GM12878 (cell line): ENCODE measurements at regions not wholly inside any gene's neighbourhood (a gene's known extent, or its start where the extent isn't known, plus 50 kb on each side); places are given as distances from the start of the nearest gene placed in this dataset.

Experiments
- BHLHE40 ChIP-seq, 2 experiments: fragments of 450-650 bp in 1 of 2; IDR thresholded peaks; 2 replicates each; pipeline ENCODE4 v1.6.1; 2011 to 2017; ENCODE audit warnings: low read depth in 2 of 2, borderline replicate concordance in 1 of 2, improper control_type of control experiment in 1 of 2, low read length in 1 of 2, mild to moderate bottlenecking in 1 of 2
- CHD2 ChIP-seq: IDR thresholded peaks from 2 replicates; pipeline ENCODE4 v1.6.1; 2011; ENCODE audit warnings: low read depth, low read length, improper control_type of control experiment, borderline replicate concordance
- CTCF ChIP-seq, 3 experiments: IDR thresholded peaks in 2 of 3; conservative IDR thresholded peaks in 1 of 3; 2 replicates each; pipeline ENCODE4 v1.5.1; 2011; ENCODE audit warnings: low read depth in 3 of 3, low read length in 3 of 3, mild to moderate bottlenecking in 3 of 3, control low read depth in 2 of 3, moderate library complexity in 2 of 3, inconsistent platforms in 1 of 3, mixed read lengths in 1 of 3; ENCODE audit not compliant: control insufficient read depth in 2 of 3, insufficient read depth in 1 of 3; ENCODE audit errors: extremely low read depth in 1 of 3
- EP300 ChIP-seq, 2 experiments: fragments of 150-350 bp in 1 of 2; IDR thresholded peaks; 2 replicates each; pipeline ENCODE4 v1.6.1; 2011 to 2012; ENCODE audit warnings: low read depth in 2 of 2, low read length in 2 of 2, borderline replicate concordance in 1 of 2, improper control_type of control experiment in 1 of 2, inconsistent platforms in 1 of 2; ENCODE audit not compliant: control insufficient read depth in 1 of 2
- EZH2 ChIP-seq: IDR thresholded peaks from 2 replicates; pipeline ENCODE4 v1.6.1; 2012; ENCODE audit warnings: low read depth, mild to moderate bottlenecking, control low read depth, inconsistent platforms, low read length, borderline replicate concordance; ENCODE audit not compliant: control insufficient read depth
- FOS ChIP-seq: IDR thresholded peaks from 3 replicates; pipeline ENCODE4 v1.6.1; 2011; ENCODE audit warnings: borderline replicate concordance; ENCODE audit not compliant: insufficient read length; ENCODE audit errors: extremely low read depth
- MYC ChIP-seq: IDR thresholded peaks from 2 replicates; pipeline ENCODE4 v1.6.1; 2011; ENCODE audit warnings: mild to moderate bottlenecking, low read length, moderate library complexity, inconsistent platforms; ENCODE audit not compliant: insufficient read depth, insufficient replicate concordance, insufficient read length, severe bottlenecking
- NFYA ChIP-seq: IDR thresholded peaks from 2 replicates; pipeline ENCODE4 v1.6.1; 2011; ENCODE audit warnings: low read depth, mild to moderate bottlenecking, low read length, improper control_type of control experiment, borderline replicate concordance
- POLR2A ChIP-seq: IDR thresholded peaks from 2 replicates; pipeline ENCODE4 v1.6.1; 2011; ENCODE audit warnings: low read depth, mild to moderate bottlenecking, low read length
- TCF12 ChIP-seq: IDR thresholded peaks from 2 replicates; pipeline ENCODE4 v1.6.1; 2011; ENCODE audit warnings: low read depth, mild to moderate bottlenecking, low read length
- ZSCAN29 ChIP-seq: fragments of 450-650 bp; IDR thresholded peaks from 2 replicates; pipeline ENCODE4 v1.6.1; 2017; ENCODE audit warnings: mild to moderate bottlenecking, moderate library complexity
- TF ChIP-seq, protein P1 (sequence below): fragments of 450-650 bp; IDR thresholded peaks from 2 replicates; pipeline ENCODE4 v1.6.1; 2018; ENCODE audit warnings: mild to moderate bottlenecking, low read depth, moderate library complexity; ENCODE audit not compliant: partially characterized antibody
- TF ChIP-seq, protein P2 (sequence below): IDR thresholded peaks from 2 replicates; pipeline ENCODE4 v1.6.1; 2011; ENCODE audit warnings: mild to moderate bottlenecking, low read depth, low read length, moderate library complexity; ENCODE audit not compliant: insufficient replicate concordance
- TF ChIP-seq, protein P3 (sequence below): IDR thresholded peaks from 2 replicates; pipeline ENCODE4 v1.6.1; 2011; ENCODE audit warnings: borderline replicate concordance, low read depth, mild to moderate bottlenecking, moderate library complexity, low read length; ENCODE audit not compliant: insufficient read depth, poor library complexity, severe bottlenecking

- no peak for TF ChIP-seq POLR2A
- TF ChIP-seq FOS, result no peak
- TF ChIP-seq TCF12, result no peak
- TF ChIP-seq MYC, result no peak
- TF ChIP-seq NFYA, result no peak
- TF ChIP-seq ZSCAN29, result no peak
- TF ChIP-seq CTCF (IDR thresholded peaks at IDR 0.05 in 2 of 3, conservative IDR thresholded peaks at IDR 0.05 in 1 of 3; ENCODE audit: control insufficient read depth in 2 of 3, extremely low read depth in 1 of 3, insufficient read depth in 1 of 3, low read depth in 3 of 3, low read length in 3 of 3), result no peak
- TF ChIP-seq, protein P1, sequence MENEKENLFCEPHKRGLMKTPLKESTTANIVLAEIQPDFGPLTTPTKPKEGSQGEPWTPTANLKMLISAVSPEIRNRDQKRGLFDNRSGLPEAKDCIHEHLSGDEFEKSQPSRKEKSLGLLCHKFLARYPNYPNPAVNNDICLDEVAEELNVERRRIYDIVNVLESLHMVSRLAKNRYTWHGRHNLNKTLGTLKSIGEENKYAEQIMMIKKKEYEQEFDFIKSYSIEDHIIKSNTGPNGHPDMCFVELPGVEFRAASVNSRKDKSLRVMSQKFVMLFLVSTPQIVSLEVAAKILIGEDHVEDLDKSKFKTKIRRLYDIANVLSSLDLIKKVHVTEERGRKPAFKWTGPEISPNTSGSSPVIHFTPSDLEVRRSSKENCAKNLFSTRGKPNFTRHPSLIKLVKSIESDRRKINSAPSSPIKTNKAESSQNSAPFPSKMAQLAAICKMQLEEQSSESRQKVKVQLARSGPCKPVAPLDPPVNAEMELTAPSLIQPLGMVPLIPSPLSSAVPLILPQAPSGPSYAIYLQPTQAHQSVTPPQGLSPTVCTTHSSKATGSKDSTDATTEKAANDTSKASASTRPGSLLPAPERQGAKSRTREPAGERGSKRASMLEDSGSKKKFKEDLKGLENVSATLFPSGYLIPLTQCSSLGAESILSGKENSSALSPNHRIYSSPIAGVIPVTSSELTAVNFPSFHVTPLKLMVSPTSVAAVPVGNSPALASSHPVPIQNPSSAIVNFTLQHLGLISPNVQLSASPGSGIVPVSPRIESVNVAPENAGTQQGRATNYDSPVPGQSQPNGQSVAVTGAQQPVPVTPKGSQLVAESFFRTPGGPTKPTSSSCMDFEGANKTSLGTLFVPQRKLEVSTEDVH, result no peak
- peak; percentile 34 to 38; a peak in 2 of 4 replicates for TF ChIP-seq EP300 (IDR thresholded peaks at IDR 0.05; ENCODE audit: borderline replicate concordance in 1 of 2, control insufficient read depth in 1 of 2, low read depth in 2 of 2, low read length in 2 of 2)
- TF ChIP-seq, protein P2, sequence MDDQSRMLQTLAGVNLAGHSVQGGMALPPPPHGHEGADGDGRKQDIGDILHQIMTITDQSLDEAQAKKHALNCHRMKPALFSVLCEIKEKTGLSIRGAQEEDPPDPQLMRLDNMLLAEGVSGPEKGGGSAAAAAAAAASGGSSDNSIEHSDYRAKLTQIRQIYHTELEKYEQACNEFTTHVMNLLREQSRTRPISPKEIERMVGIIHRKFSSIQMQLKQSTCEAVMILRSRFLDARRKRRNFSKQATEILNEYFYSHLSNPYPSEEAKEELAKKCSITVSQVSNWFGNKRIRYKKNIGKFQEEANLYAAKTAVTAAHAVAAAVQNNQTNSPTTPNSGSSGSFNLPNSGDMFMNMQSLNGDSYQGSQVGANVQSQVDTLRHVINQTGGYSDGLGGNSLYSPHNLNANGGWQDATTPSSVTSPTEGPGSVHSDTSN, result no peak
- no peak for TF ChIP-seq CHD2
- TF ChIP-seq, protein P3, sequence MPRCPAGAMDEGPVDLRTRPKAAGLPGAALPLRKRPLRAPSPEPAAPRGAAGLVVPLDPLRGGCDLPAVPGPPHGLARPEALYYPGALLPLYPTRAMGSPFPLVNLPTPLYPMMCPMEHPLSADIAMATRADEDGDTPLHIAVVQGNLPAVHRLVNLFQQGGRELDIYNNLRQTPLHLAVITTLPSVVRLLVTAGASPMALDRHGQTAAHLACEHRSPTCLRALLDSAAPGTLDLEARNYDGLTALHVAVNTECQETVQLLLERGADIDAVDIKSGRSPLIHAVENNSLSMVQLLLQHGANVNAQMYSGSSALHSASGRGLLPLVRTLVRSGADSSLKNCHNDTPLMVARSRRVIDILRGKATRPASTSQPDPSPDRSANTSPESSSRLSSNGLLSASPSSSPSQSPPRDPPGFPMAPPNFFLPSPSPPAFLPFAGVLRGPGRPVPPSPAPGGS, result no peak
- peak in 1 of 2 experiments; percentile 48; a peak in 2 of 4 replicates for TF ChIP-seq BHLHE40 (IDR thresholded peaks at IDR 0.05; ENCODE audit: borderline replicate concordance in 1 of 2, low read depth in 2 of 2, low read length in 1 of 2)
- no peak for TF ChIP-seq EZH2
Measured at GRCh38 chr9:38130724-38131123, 61.7 kb upstream of the SHB start.
